ENCODE measurements at regions not wholly inside any gene's neighbourhood (a gene's known extent, or its start where the extent isn't known, plus 50 kb on each side); places are given as distances from the start of the nearest gene placed in this dataset.

DNA sequence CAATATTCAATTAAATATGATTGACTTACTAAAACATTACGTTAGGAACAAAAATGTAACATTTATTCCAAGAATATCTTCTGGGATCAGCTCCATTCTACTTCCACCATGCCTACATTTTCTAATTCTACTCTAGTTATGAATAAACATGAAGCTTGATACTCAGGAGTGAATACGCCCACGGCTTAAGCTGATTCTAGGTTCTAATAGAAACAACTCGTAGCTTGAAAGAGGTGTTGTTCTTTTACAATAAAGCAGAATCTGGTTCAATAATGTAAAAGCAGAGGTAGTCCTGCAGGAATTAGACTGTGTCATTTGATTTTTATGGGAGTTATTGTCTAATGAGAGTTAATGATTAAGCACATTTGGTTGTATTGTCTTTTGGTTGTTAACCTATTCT, 107.3 kb upstream of the OLIG3 start:
- no peak for ATAC-seq
- POLR2A ChIA-PET: no interaction called here
- no peak for DNase-seq (ENCODE audit: low read depth in 1 of 2, low spot score in 1 of 2)
- no peak for TF ChIP-seq TFCP2L1 (CRISPR knock-in tag; IDR thresholded peaks at IDR 0.05)
- no peak for TF ChIP-seq SREBF2 (IDR thresholded peaks at IDR 0.05)
- TF ChIP-seq, protein P1, sequence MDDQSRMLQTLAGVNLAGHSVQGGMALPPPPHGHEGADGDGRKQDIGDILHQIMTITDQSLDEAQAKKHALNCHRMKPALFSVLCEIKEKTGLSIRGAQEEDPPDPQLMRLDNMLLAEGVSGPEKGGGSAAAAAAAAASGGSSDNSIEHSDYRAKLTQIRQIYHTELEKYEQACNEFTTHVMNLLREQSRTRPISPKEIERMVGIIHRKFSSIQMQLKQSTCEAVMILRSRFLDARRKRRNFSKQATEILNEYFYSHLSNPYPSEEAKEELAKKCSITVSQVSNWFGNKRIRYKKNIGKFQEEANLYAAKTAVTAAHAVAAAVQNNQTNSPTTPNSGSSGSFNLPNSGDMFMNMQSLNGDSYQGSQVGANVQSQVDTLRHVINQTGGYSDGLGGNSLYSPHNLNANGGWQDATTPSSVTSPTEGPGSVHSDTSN (IDR thresholded peaks at IDR 0.05): no peak
- no peak for TF ChIP-seq ATOH8 (CRISPR knock-in tag; IDR thresholded peaks at IDR 0.05; ENCODE audit: low read depth)
- TF ChIP-seq, protein P2, sequence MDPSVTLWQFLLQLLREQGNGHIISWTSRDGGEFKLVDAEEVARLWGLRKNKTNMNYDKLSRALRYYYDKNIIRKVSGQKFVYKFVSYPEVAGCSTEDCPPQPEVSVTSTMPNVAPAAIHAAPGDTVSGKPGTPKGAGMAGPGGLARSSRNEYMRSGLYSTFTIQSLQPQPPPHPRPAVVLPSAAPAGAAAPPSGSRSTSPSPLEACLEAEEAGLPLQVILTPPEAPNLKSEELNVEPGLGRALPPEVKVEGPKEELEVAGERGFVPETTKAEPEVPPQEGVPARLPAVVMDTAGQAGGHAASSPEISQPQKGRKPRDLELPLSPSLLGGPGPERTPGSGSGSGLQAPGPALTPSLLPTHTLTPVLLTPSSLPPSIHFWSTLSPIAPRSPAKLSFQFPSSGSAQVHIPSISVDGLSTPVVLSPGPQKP (IDR thresholded peaks at IDR 0.05; ENCODE audit: low read depth, low read length): no peak
- TF ChIP-seq FOSL2 (IDR thresholded peaks at IDR 0.05): no peak
- TF ChIP-seq FOSL2 (CRISPR knock-in tag; IDR thresholded peaks at IDR 0.05): no peak
- no peak for TF ChIP-seq NFE2L2 (conservative IDR thresholded peaks at IDR 0.05; ENCODE audit: low read length)
- TF ChIP-seq MYC (IDR thresholded peaks at IDR 0.05; ENCODE audit: borderline replicate concordance, low read length): no peak
- TF ChIP-seq JUN (IDR thresholded peaks at IDR 0.05): no peak
- no peak for TF ChIP-seq RCOR1 (IDR thresholded peaks at IDR 0.05; ENCODE audit: low read depth, low read length)
- WGBS (ENCODE audit: missing lambda C conversion rate): 59% methylated on average over 4 of the region's 4 CpGs
- H3K4me3 ChIP-seq: no peak overlapping the region
- no peak for FAIRE-seq
- H3K4me1 ChIP-seq: no peaks in the 10 kb centered on the region
- no peak overlapping the region for H3K4me2 ChIP-seq
- CTCF ChIA-PET: no interaction called here
- H3K9me3 ChIP-seq: no peaks in the 10 kb centered on the region
- no peak overlapping the region for H3K27ac ChIP-seq

DNA sequence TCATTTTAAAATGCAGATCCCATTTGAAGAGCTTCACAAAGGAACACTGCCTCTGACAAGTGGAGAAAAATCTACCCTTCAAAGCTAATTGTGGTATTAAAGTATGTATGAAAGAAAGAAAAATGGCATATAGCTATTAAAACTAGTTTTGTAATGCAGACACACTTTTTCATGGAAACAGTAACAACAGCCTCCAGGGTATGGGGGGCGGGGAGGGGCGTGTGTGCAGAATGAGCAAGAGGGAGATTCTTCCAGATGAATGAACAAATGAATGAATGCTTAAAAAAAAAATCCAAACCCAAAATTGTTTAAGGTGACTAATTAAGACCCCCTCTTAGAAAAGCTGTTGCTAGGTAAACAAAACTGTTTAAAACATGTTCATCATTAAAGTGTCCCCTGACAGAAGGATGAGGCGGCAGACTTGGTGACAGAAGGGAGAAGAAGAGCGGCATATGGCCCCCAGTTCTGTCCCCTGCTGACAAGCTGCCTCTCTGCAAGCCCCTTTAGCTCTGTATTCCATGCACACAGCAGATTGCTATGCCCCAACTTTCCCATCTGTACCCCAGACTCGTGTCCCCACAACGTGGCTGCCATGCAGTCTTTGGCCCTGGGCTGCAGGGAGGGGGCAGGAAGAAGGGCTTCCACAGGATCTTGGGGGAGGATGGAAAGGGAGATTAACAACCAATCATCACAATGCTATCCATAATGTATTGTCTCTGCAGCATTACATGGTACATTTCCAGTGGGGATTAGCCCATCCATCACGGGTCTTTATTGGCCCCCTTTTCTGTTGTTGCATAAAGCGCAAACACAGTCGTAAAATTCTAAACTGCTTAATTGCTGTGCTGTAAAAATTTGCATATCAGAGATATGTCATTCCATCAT, 108.4 kb upstream of the OLIG3 start:
- no peak for TF ChIP-seq ZFP36 (IDR thresholded peaks at IDR 0.05; ENCODE audit: borderline replicate concordance, partially characterized antibody)
- no peak for TF ChIP-seq ATOH8 (CRISPR knock-in tag; IDR thresholded peaks at IDR 0.05; ENCODE audit: low read depth)
- TF ChIP-seq, protein P3, sequence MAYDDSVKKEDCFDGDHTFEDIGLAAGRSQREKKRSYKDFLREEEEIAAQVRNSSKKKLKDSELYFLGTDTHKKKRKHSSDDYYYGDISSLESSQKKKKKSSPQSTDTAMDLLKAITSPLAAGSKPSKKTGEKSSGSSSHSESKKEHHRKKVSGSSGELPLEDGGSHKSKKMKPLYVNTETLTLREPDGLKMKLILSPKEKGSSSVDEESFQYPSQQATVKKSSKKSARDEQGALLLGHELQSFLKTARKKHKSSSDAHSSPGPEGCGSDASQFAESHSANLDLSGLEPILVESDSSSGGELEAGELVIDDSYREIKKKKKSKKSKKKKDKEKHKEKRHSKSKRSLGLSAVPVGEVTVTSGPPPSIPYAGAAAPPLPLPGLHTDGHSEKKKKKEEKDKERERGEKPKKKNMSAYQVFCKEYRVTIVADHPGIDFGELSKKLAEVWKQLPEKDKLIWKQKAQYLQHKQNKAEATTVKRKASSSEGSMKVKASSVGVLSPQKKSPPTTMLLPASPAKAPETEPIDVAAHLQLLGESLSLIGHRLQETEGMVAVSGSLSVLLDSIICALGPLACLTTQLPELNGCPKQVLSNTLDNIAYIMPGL (CRISPR knock-in tag; IDR thresholded peaks at IDR 0.05; ENCODE audit: borderline replicate concordance): no peak
- no peak for TF ChIP-seq JUN (IDR thresholded peaks at IDR 0.05)
- no peak for TF ChIP-seq FOSL2 (IDR thresholded peaks at IDR 0.05)
- no peak for TF ChIP-seq FOSL2 (CRISPR knock-in tag; IDR thresholded peaks at IDR 0.05)
- no peak for TF ChIP-seq SMC3 (IDR thresholded peaks at IDR 0.05)
- TF ChIP-seq RAD21 (conservative IDR thresholded peaks at IDR 0.05 in 1 of 2, IDR thresholded peaks at IDR 0.05 in 1 of 2): no peak
- no peak for TF ChIP-seq KDM1A (IDR thresholded peaks at IDR 0.05; ENCODE audit: low read depth)
- TF ChIP-seq, protein P4, sequence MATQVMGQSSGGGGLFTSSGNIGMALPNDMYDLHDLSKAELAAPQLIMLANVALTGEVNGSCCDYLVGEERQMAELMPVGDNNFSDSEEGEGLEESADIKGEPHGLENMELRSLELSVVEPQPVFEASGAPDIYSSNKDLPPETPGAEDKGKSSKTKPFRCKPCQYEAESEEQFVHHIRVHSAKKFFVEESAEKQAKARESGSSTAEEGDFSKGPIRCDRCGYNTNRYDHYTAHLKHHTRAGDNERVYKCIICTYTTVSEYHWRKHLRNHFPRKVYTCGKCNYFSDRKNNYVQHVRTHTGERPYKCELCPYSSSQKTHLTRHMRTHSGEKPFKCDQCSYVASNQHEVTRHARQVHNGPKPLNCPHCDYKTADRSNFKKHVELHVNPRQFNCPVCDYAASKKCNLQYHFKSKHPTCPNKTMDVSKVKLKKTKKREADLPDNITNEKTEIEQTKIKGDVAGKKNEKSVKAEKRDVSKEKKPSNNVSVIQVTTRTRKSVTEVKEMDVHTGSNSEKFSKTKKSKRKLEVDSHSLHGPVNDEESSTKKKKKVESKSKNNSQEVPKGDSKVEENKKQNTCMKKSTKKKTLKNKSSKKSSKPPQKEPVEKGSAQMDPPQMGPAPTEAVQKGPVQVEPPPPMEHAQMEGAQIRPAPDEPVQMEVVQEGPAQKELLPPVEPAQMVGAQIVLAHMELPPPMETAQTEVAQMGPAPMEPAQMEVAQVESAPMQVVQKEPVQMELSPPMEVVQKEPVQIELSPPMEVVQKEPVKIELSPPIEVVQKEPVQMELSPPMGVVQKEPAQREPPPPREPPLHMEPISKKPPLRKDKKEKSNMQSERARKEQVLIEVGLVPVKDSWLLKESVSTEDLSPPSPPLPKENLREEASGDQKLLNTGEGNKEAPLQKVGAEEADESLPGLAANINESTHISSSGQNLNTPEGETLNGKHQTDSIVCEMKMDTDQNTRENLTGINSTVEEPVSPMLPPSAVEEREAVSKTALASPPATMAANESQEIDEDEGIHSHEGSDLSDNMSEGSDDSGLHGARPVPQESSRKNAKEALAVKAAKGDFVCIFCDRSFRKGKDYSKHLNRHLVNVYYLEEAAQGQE (IDR thresholded peaks at IDR 0.05): no peak
- TF ChIP-seq HDAC2 (IDR thresholded peaks at IDR 0.05): no peak
- TF ChIP-seq, protein P5, sequence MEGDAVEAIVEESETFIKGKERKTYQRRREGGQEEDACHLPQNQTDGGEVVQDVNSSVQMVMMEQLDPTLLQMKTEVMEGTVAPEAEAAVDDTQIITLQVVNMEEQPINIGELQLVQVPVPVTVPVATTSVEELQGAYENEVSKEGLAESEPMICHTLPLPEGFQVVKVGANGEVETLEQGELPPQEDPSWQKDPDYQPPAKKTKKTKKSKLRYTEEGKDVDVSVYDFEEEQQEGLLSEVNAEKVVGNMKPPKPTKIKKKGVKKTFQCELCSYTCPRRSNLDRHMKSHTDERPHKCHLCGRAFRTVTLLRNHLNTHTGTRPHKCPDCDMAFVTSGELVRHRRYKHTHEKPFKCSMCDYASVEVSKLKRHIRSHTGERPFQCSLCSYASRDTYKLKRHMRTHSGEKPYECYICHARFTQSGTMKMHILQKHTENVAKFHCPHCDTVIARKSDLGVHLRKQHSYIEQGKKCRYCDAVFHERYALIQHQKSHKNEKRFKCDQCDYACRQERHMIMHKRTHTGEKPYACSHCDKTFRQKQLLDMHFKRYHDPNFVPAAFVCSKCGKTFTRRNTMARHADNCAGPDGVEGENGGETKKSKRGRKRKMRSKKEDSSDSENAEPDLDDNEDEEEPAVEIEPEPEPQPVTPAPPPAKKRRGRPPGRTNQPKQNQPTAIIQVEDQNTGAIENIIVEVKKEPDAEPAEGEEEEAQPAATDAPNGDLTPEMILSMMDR (IDR thresholded peaks at IDR 0.05): no peak

More for the DNA sequence above, 108.4 kb upstream of the OLIG3 start:
- no peaks in the 10 kb centered on the region for H3K9me3 ChIP-seq
- no peak overlapping the region for H3K27ac ChIP-seq
- DNase-seq (ENCODE audit: low read depth in 1 of 2, low spot score in 1 of 2): no peak
- no peak overlapping the region for H3K4me2 ChIP-seq
- no peak for ATAC-seq
- FAIRE-seq: no peak
- WGBS (ENCODE audit: missing lambda C conversion rate): 39% methylated on average over 9 of the region's 9 CpGs
- POLR2A ChIA-PET: no interaction called here
- CTCF ChIA-PET: interaction anchor here (0.7 kb wide), 1 partner anchor 441 kb away, joined by 3 read pairs; no protein-coding TSS in a partner anchor
- no peak overlapping the region for H3K4me3 ChIP-seq
- H3K4me1 ChIP-seq: no peaks in the 10 kb centered on the region

All from A549 (cell line).